K562 (cell line): ENCODE measurements at regions not wholly inside any gene's neighbourhood (a gene's known extent, or its start where the extent isn't known, plus 50 kb on each side); places are given as distances from the start of the nearest gene placed in this dataset.

ENCODE experiments used
- ATAC-seq: fragments of 200-7000 bp; cut with Tn5 transposase; 3 replicates; pipeline ENCODE4 v1.9.1; 2020; ENCODE audit warnings: moderate library complexity
- BruUV-seq: library from RNA; stranded (reverse); fragments of 400-500 nt; replicated peaks from 2 replicates; lab custom pipeline; 2021; lab: Mats Ljungman, UMichigan
- CTCF ChIA-PET: fragments of 300-600 bp; formaldehyde crosslinking; extraction: SDS; loops from one replicate; lab custom pipeline; 2021; ENCODE audit warnings: low intra/inter-chr PET ratio; lab: Yijun Ruan, JAX
- POLR2A ChIA-PET: fragments of 300-600, 350-650 bp; sonication (Branson Sonifier 250); formaldehyde crosslinking; extraction: SDS; loops from one replicate; lab custom pipeline; 2021; ENCODE audit warnings: antibody characterized with exemption, inconsistent platforms; lab: Yijun Ruan, JAX
- DNase-seq, 4 experiments: peaks; one replicate each; pipeline versions ENCODE4 v3.0.0 to v3.0.0-alpha.2; 2011 to 2018; ENCODE audit warnings: low spot score in 3 of 4, mixed read lengths in 3 of 4; ENCODE audit errors: extremely low read depth in 1 of 4
- FAIRE-seq: peaks from 2 replicates; lab custom pipeline; 2011; peaks lifted over from hg19 to GRCh38; lab: Jason Lieb, UNC
- H2AFZ ChIP-seq: 2 replicates; pipeline ENCODE4 v1.6.0; 2011; ENCODE audit warnings: low read depth, low read length, control low read depth, inconsistent platforms
- H3K27ac ChIP-seq: fragments of 200-600 bp; 3 replicates; pipeline ENCODE4 v1.8.0; 2011; ENCODE audit warnings: low read depth, mild to moderate bottlenecking, control low read depth, inconsistent platforms, low read length, moderate library complexity, mixed read lengths; ENCODE audit errors: extremely low read depth
- H3K27me3 ChIP-seq, 2 experiments: fragments of 300-600 bp in 1 of 2; 2 replicates in 1 of 2; 3 replicates in 1 of 2; pipeline versions ENCODE4 v1.6.0 to v1.8.0; 2011; ENCODE audit warnings: inconsistent platforms in 2 of 2, low read length in 2 of 2, mild to moderate bottlenecking in 1 of 2, mixed read lengths in 1 of 2, moderate library complexity in 1 of 2; ENCODE audit not compliant: control insufficient read depth in 2 of 2, insufficient read depth in 2 of 2
- H3K36me3 ChIP-seq: fragments of 300-600 bp; 3 replicates; pipeline ENCODE4 v1.8.0; 2011; ENCODE audit warnings: mild to moderate bottlenecking, low read length, inconsistent platforms; ENCODE audit not compliant: control insufficient read depth, insufficient read depth
- H3K4me1 ChIP-seq, 2 experiments: fragments of 200-600 bp in 1 of 2; replicated peaks in 1 of 2; 2 replicates in 1 of 2; 3 replicates in 1 of 2; pipeline versions ENCODE4 v1.5.1 to v1.8.0; 2011; ENCODE audit warnings: inconsistent platforms in 2 of 2, low read length in 2 of 2, mild to moderate bottlenecking in 1 of 2, mixed read lengths in 1 of 2, moderate library complexity in 1 of 2; ENCODE audit not compliant: control insufficient read depth in 2 of 2, insufficient read depth in 2 of 2
- H3K4me2 ChIP-seq: 2 replicates; pipeline ENCODE4 v1.6.1; 2011; ENCODE audit warnings: low read length, control low read depth, inconsistent platforms, mixed read lengths; ENCODE audit not compliant: insufficient read depth
- H3K4me3 ChIP-seq: fragments of 200-600 bp; sonication (generic), shearing (Covaris generic); 2 replicates; pipeline ENCODE4 v1.5.1; 2016; ENCODE audit warnings: control low read depth, inconsistent platforms
- H3K79me2 ChIP-seq: fragments of 200-600 bp; 3 replicates; pipeline ENCODE4 v1.8.0; 2011; ENCODE audit warnings: low read length, inconsistent platforms; ENCODE audit not compliant: control insufficient read depth, insufficient read depth
- H3K9ac ChIP-seq, 2 experiments: 2 replicates each; pipeline versions ENCODE4 v1.6.0 to v1.6.1; 2011; ENCODE audit warnings: low read depth in 2 of 2, low read length in 2 of 2, control low read depth in 1 of 2, inconsistent platforms in 1 of 2, mild to moderate bottlenecking in 1 of 2, mixed read lengths in 1 of 2; ENCODE audit not compliant: insufficient read depth in 1 of 2
- H3K9me1 ChIP-seq: one replicate; pipeline ENCODE4 v1.6.0; 2011; ENCODE audit warnings: inconsistent platforms, mild to moderate bottlenecking, low read length, moderate library complexity; ENCODE audit not compliant: control insufficient read depth, insufficient read depth
- H3K9me3 ChIP-seq: replicated peaks from 2 replicates; pipeline ENCODE4 v1.5.1; 2011; ENCODE audit warnings: low read depth, low read length, inconsistent platforms; ENCODE audit not compliant: control insufficient read depth, insufficient read depth
- H4K20me1 ChIP-seq: replicated peaks from 2 replicates; pipeline ENCODE4 v1.6.1; 2011; ENCODE audit warnings: low read length, inconsistent platforms, mixed read lengths; ENCODE audit not compliant: control insufficient read depth, insufficient read depth
- CBFA2T2 ChIP-seq: fragments of 450-650 bp; conservative IDR thresholded peaks from 2 replicates; pipeline ENCODE4 v1.6.1; 2017; ENCODE audit warnings: mild to moderate bottlenecking
- CBFA2T3 ChIP-seq: fragments of 450-650 bp; IDR thresholded peaks from 2 replicates; pipeline ENCODE4 v1.6.1; 2017
- FOXJ3 ChIP-seq: sonication (generic); formaldehyde crosslinking; IDR thresholded peaks from 2 replicates; pipeline ENCODE4 v1.4.0; 2020; ENCODE audit warnings: mild to moderate bottlenecking, missing genetic modification reagents
- FOXM1 ChIP-seq, 2 experiments: fragments of 450-650 bp in 1 of 2; sonication (generic) in 1 of 2; formaldehyde crosslinking in 1 of 2; IDR thresholded peaks; 2 replicates each; pipeline versions ENCODE4 v1.6.1 to v1.9.0; 2017 to 2022; ENCODE audit warnings: low read depth in 2 of 2, mild to moderate bottlenecking in 2 of 2, missing genetic modification reagents in 1 of 2, moderate library complexity in 1 of 2
- GTF2B ChIP-seq: IDR thresholded peaks from 2 replicates; pipeline ENCODE4 v1.6.1; 2011; ENCODE audit not compliant: insufficient read length; ENCODE audit errors: extremely low read depth
- MXI1 ChIP-seq: IDR thresholded peaks from 2 replicates; pipeline ENCODE4 v1.6.1; 2011; ENCODE audit warnings: low read depth, mild to moderate bottlenecking, improper control_type of control experiment, low read length
- MYBL2 ChIP-seq, 2 experiments: fragments of 450-650 bp in 1 of 2; sonication (generic) in 1 of 2; formaldehyde crosslinking in 1 of 2; IDR thresholded peaks; 2 replicates each; pipeline versions ENCODE4 v1.6.1 to v1.8.1; 2017 to 2022; ENCODE audit warnings: borderline replicate concordance in 1 of 2, inconsistent platforms in 1 of 2, low read depth in 1 of 2, mild to moderate bottlenecking in 1 of 2, missing genetic modification reagents in 1 of 2, moderate library complexity in 1 of 2
- NEUROD1 ChIP-seq: fragments of 150-350 bp; IDR thresholded peaks from 2 replicates; pipeline ENCODE4 v1.6.1; 2014; ENCODE audit warnings: borderline replicate concordance, low read length, low read depth; ENCODE audit not compliant: partially characterized antibody
- NFE2 ChIP-seq: IDR thresholded peaks from 2 replicates; pipeline ENCODE4 v1.6.1; 2014; ENCODE audit warnings: antibody characterized with exemption, low read depth
- RAD21 ChIP-seq, 2 experiments: fragments of 250-450 bp in 1 of 2; fragments of 450-650 bp in 1 of 2; sonication (Bioruptor Pico) in 1 of 2; formaldehyde crosslinking in 1 of 2; IDR thresholded peaks in 1 of 2; conservative IDR thresholded peaks in 1 of 2; 2 replicates each; pipeline versions ENCODE4 v1.4.0 to v1.8.0; 2020 to 2022; ENCODE audit warnings: mild to moderate bottlenecking in 2 of 2, moderate library complexity in 1 of 2
- SOX6 ChIP-seq: fragments of 450-650 bp; IDR thresholded peaks from 2 replicates; pipeline ENCODE4 v1.6.1; 2014; ENCODE audit warnings: mild to moderate bottlenecking
- SRSF1 ChIP-seq: fragments of 200-400 bp; formaldehyde crosslinking; IDR thresholded peaks from 2 replicates; pipeline ENCODE4 v1.6.1; 2017; ENCODE audit warnings: mild to moderate bottlenecking, low read depth, low read length, moderate library complexity
- TAL1 ChIP-seq: fragments of 450-650 bp; IDR thresholded peaks from 2 replicates; pipeline ENCODE4 v1.6.1; 2016; ENCODE audit warnings: mild to moderate bottlenecking
- TRIM24 ChIP-seq, 2 experiments: fragments of 450-650 bp; IDR thresholded peaks; 2 replicates each; pipeline ENCODE4 v1.6.1; 2016
- U2AF1 ChIP-seq: fragments of 200-400 bp; formaldehyde crosslinking; optimal IDR thresholded peaks from 2 replicates; pipeline ENCODE3; 2017; ENCODE audit warnings: mild to moderate bottlenecking, low read depth, low read length, moderate library complexity
- ZNF655 ChIP-seq: fragments of 250-450 bp; sonication (Bioruptor Pico); IDR thresholded peaks from 2 replicates; pipeline ENCODE4 v1.5.0; 2021
- WGBS: fragments of 100-300 bp; shearing (Covaris generic); methylation state at CpG from one replicate; pipeline ENCODE4 v1.1.6; 2016; ENCODE audit warnings: low coverage, mixed read lengths; ENCODE audit not compliant: insufficient coverage; ENCODE audit errors: missing lambda C conversion rate; 5-methylcytosine and 5-hydroxymethylcytosine counted together
- in situ Hi-C: fragments of 300-500 bp; cut with MboI; formaldehyde crosslinking; loops from 4 replicates; pipeline ENCODE4 v1.15.0; 2018; ENCODE audit warnings: inconsistent platforms, mixed read lengths
- intact Hi-C: fragments of 100-400 bp; cut with micrococcal nuclease; formaldehyde crosslinking; loops from 2 replicates; pipeline ENCODE4 v1.14.2; 2022

GRCh38 chr5:104247260-104247659, 684.7 kb upstream of the NUDT12 start:
- peak; percentile 42 for FAIRE-seq
- TF ChIP-seq SOX6 = no peak
- 0 out of 2 replicates have a peak, but pooled peaks have one; percentile 17 for TF ChIP-seq MYBL2 (IDR thresholded peaks at IDR 0.05; ENCODE audit: low read depth)
- no peak for TF ChIP-seq MYBL2 (CRISPR knock-in tag; IDR thresholded peaks at IDR 0.05; ENCODE audit: borderline replicate concordance)
- TF ChIP-seq TRIM24 (IDR thresholded peaks at IDR 0.05) = 0 out of 4 replicates have a peak, but pooled peaks of 1 of the 2 experiments have one; percentile 19
- TF ChIP-seq CBFA2T2 = peak; percentile 33; the same call in 1 of the 2 replicates
- no peak for TF ChIP-seq U2AF1
- peak; percentile 45 for TF ChIP-seq TAL1
- TF ChIP-seq FOXJ3 = no peak
- no peak for TF ChIP-seq NEUROD1
- no peak for TF ChIP-seq MXI1
- 0 out of 2 replicates have a peak, but pooled peaks have one; percentile 33 for TF ChIP-seq FOXM1 (IDR thresholded peaks at IDR 0.05; ENCODE audit: low read depth)
- TF ChIP-seq FOXM1 (CRISPR knock-in tag; IDR thresholded peaks at IDR 0.05; ENCODE audit: low read depth) = no peak
- no peak for TF ChIP-seq GTF2B
- TF ChIP-seq NFE2 = no peak
- TF ChIP-seq RAD21 (CRISPR knock-in tag; conservative IDR thresholded peaks at IDR 0.05 in 1 of 2, IDR thresholded peaks at IDR 0.05 in 1 of 2) = no peak
- no peak for TF ChIP-seq SRSF1
- TF ChIP-seq ZNF655 = no peak
- TF ChIP-seq CBFA2T3 = peak; percentile 59

More at GRCh38 chr5:104247260-104247659, 684.7 kb upstream of the NUDT12 start:
- H2AFZ ChIP-seq = no peak overlapping the region
- no peaks in the 10 kb centered on the region for H3K79me2 ChIP-seq
- CTCF ChIA-PET = no interaction called here
- no peaks in the 10 kb centered on the region for H3K27me3 ChIP-seq
- POLR2A ChIA-PET = no interaction called here
- no peaks in the 10 kb centered on the region for H3K9me3 ChIP-seq
- H3K9ac ChIP-seq = no peak overlapping the region
- H3K4me1 ChIP-seq = no peaks in the 10 kb centered on the region
- H3K4me2 ChIP-seq = no peak overlapping the region
- in situ Hi-C loops (no loop called here), intact Hi-C loops (no loop called here)
- peak in 2 of 4 experiments; percentile 1 to 6 for DNase-seq
- WGBS = 0% methylated on average over 3 of the region's 3 CpGs
- H3K36me3 ChIP-seq = no peaks in the 10 kb centered on the region
- H3K4me3 ChIP-seq = no peak overlapping the region
- H3K9me1 ChIP-seq = no peaks in the 10 kb centered on the region
- no peaks in the 10 kb centered on the region for H4K20me1 ChIP-seq
- no peak overlapping the region for H3K27ac ChIP-seq
- BruUV-seq = no TSS peak
- ATAC-seq = peak; percentile 39
